Endothelial cell of umbilical vein (primary cell): ENCODE measurements at regions not wholly inside any gene's neighbourhood (a gene's known extent, or its start where the extent isn't known, plus 50 kb on each side); places are given as distances from the start of the nearest gene placed in this dataset.

Experiments
- EZH2 ChIP-seq: IDR thresholded peaks from 2 replicates; pipeline ENCODE4 v1.6.1; 2012; ENCODE audit warnings: borderline replicate concordance, low read depth, mild to moderate bottlenecking, moderate library complexity, low read length, inconsistent platforms; ENCODE audit not compliant: severe bottlenecking
- FOS ChIP-seq: IDR thresholded peaks from 2 replicates; pipeline ENCODE4 v1.6.1; 2011; ENCODE audit warnings: mild to moderate bottlenecking, low read length, moderate library complexity, borderline replicate concordance; ENCODE audit not compliant: insufficient read depth
- GATA2 ChIP-seq: IDR thresholded peaks from 2 replicates; pipeline ENCODE4 v1.7.0; 2011; ENCODE audit warnings: low read depth, mild to moderate bottlenecking, moderate library complexity, mixed read lengths, low read length; ENCODE audit not compliant: insufficient read length, insufficient read depth
- JUN ChIP-seq: IDR thresholded peaks from 2 replicates; pipeline ENCODE4 v1.6.1; 2011; ENCODE audit warnings: borderline replicate concordance, low read depth; ENCODE audit not compliant: insufficient read length, insufficient read depth
- MYC ChIP-seq: IDR thresholded peaks from one replicate; pipeline ENCODE4 v1.6.1; 2011; ENCODE audit warnings: mild to moderate bottlenecking, low read depth, low read length
- POLR2A ChIP-seq: IDR thresholded peaks from 2 replicates; pipeline ENCODE4 v1.6.1; 2012; ENCODE audit warnings: low read depth, mild to moderate bottlenecking, control low read depth, low read length
- POLR2AphosphoS5 ChIP-seq: IDR thresholded peaks from 2 replicates; pipeline ENCODE4 v1.6.1; 2012; ENCODE audit warnings: low read depth, mild to moderate bottlenecking, control low read depth, low read length, moderate library complexity; ENCODE audit not compliant: insufficient read depth
- TF ChIP-seq, protein P1 (sequence below), 2 donors: IDR thresholded peaks; 1 replicate in 1 of 2; 2 replicates in 1 of 2; pipeline ENCODE4 v1.5.1; 2011; ENCODE audit warnings: low read length in 2 of 2, mild to moderate bottlenecking in 2 of 2, moderate library complexity in 2 of 2, control low read depth in 1 of 2, inconsistent platforms in 1 of 2, low read depth in 1 of 2; ENCODE audit not compliant: insufficient read depth in 1 of 2; ENCODE audit errors: extremely low read depth in 1 of 2
- TF ChIP-seq, protein P2 (sequence below): IDR thresholded peaks from 2 replicates; pipeline ENCODE4 v1.6.1; 2011; ENCODE audit not compliant: insufficient read depth, insufficient read length

DNA sequence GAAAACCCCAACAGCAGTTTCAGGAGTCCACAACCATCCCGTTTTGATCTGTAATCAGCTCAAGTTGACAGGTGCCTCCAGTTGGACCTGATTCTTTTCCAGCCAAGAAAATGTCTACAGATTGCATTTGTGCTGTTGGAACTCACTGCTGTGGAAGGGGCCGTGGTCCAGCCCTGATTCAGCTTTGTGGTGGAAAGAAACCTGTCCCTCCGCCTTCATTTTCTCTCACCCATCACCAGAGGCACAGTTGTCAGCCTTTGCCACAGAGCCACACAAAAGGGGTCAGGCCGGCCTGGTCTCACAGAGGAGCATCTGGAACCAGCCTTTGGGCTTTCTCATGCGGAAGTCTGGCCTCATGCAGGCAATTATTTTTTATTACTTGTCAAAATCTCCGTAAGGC, 483.6 kb downstream of the GADD45G start:
- TF ChIP-seq, protein P1, sequence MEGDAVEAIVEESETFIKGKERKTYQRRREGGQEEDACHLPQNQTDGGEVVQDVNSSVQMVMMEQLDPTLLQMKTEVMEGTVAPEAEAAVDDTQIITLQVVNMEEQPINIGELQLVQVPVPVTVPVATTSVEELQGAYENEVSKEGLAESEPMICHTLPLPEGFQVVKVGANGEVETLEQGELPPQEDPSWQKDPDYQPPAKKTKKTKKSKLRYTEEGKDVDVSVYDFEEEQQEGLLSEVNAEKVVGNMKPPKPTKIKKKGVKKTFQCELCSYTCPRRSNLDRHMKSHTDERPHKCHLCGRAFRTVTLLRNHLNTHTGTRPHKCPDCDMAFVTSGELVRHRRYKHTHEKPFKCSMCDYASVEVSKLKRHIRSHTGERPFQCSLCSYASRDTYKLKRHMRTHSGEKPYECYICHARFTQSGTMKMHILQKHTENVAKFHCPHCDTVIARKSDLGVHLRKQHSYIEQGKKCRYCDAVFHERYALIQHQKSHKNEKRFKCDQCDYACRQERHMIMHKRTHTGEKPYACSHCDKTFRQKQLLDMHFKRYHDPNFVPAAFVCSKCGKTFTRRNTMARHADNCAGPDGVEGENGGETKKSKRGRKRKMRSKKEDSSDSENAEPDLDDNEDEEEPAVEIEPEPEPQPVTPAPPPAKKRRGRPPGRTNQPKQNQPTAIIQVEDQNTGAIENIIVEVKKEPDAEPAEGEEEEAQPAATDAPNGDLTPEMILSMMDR (IDR thresholded peaks at IDR 0.05; ENCODE audit: extremely low read depth in 1 of 2, insufficient read depth in 1 of 2, low read depth in 1 of 2, low read length in 2 of 2), result no peak
- TF ChIP-seq EZH2 (no peak), POLR2AphosphoS5 (no peak), GATA2 (no peak), POLR2A (no peak), MYC (no peak), FOS (no peak), JUN (no peak)
- TF ChIP-seq, protein P2, sequence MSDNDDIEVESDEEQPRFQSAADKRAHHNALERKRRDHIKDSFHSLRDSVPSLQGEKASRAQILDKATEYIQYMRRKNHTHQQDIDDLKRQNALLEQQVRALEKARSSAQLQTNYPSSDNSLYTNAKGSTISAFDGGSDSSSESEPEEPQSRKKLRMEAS, result no peak
